ENCODE measurements at regions not wholly inside any gene's neighbourhood (a gene's known extent, or its start where the extent isn't known, plus 50 kb on each side); places are given as distances from the start of the nearest gene placed in this dataset.
A peak's percentile ranks its signal among the peaks of the same experiment; 100 is the strongest.

DNA sequence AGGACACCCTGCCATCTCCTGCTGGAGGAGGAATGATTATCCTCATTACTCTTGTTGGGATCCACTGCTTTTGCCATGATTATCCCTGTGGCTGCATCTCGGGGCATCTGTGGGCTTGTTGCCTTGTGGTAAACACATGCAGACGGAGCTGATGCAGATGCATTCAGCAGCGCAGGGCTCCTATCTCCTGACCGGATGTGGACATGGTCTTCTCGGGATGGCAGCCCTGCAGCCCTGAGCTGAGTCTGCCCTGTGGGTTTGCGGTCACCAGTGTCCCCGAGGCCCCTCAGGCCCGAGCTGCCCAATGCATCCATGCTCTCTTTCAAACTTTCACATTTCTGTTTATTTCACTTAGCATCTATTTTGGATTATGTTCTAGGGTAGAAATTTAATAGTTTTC is 250.4 kb upstream of the IRX1 start:
- TF ChIP-seq, protein P1, sequence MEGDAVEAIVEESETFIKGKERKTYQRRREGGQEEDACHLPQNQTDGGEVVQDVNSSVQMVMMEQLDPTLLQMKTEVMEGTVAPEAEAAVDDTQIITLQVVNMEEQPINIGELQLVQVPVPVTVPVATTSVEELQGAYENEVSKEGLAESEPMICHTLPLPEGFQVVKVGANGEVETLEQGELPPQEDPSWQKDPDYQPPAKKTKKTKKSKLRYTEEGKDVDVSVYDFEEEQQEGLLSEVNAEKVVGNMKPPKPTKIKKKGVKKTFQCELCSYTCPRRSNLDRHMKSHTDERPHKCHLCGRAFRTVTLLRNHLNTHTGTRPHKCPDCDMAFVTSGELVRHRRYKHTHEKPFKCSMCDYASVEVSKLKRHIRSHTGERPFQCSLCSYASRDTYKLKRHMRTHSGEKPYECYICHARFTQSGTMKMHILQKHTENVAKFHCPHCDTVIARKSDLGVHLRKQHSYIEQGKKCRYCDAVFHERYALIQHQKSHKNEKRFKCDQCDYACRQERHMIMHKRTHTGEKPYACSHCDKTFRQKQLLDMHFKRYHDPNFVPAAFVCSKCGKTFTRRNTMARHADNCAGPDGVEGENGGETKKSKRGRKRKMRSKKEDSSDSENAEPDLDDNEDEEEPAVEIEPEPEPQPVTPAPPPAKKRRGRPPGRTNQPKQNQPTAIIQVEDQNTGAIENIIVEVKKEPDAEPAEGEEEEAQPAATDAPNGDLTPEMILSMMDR (IDR thresholded peaks at IDR 0.05), result no peak
- no peaks in the 10 kb centered on the region for H3K4me1 Mint-ChIP-seq (ENCODE audit: unreplicated experiment)

DNA sequence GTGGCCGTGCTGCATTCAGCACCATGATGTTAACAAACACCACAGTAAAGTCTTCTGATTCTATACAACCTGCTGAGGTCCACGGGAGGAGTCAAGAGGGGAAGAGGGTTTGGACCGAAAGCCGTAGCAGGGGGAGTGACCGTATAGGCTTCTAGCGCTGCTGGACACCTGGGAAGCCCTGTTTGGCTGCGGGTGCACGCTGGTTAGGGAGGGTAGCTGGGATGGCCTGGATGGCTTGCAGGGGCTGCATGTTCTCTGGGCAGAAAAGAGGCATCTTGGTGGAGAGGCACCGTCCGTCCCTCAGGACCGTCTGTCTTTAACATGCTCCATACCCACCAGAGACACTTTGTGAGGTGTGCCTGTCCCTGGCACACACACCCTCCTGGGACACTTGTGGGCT is 251.0 kb upstream of the IRX1 start:
- Mint-ChIP-seq H3K27me3 (ENCODE audit: unreplicated experiment) (no peaks in the 10 kb centered on the region), H3K9me3 (ENCODE audit: unreplicated experiment) (peaks cover 39% of the 10 kb centered on the region), H3K27ac (ENCODE audit: unreplicated experiment) (no peak overlapping the region), H3K4me1 (ENCODE audit: unreplicated experiment) (no peaks in the 10 kb centered on the region), H3K36me3 (ENCODE audit: unreplicated experiment) (no peaks in the 10 kb centered on the region), H3K4me3 (ENCODE audit: unreplicated experiment) (no peak overlapping the region)
- DNase-seq (ENCODE audit: extremely low spot score, unreplicated experiment), result no peak
- TF ChIP-seq, protein P1 (IDR thresholded peaks at IDR 0.05), result no peak

More for the DNA sequence above, 250.4 kb upstream of the IRX1 start:
- Mint-ChIP-seq H3K27ac (ENCODE audit: unreplicated experiment) (no peak overlapping the region), H3K27me3 (ENCODE audit: unreplicated experiment) (no peaks in the 10 kb centered on the region), H3K4me3 (ENCODE audit: unreplicated experiment) (no peak overlapping the region), H3K9me3 (ENCODE audit: unreplicated experiment) (peaks cover 45% of the 10 kb centered on the region), H3K36me3 (ENCODE audit: unreplicated experiment) (no peaks in the 10 kb centered on the region)
- peak; percentile 57 for DNase-seq (ENCODE audit: extremely low spot score, unreplicated experiment)

- no peak for DNase-seq (ENCODE audit: extremely low spot score, unreplicated experiment)
- Mint-ChIP-seq H3K4me3 (ENCODE audit: unreplicated experiment) (no peak overlapping the region), H3K27ac (ENCODE audit: unreplicated experiment) (no peak overlapping the region), H3K36me3 (ENCODE audit: unreplicated experiment) (no peaks in the 10 kb centered on the region), H3K4me1 (ENCODE audit: unreplicated experiment) (no peaks in the 10 kb centered on the region), H3K27me3 (ENCODE audit: unreplicated experiment) (no peaks in the 10 kb centered on the region), H3K9me3 (ENCODE audit: unreplicated experiment) (peaks cover 38% of the 10 kb centered on the region)
- TF ChIP-seq, protein P1 (IDR thresholded peaks at IDR 0.05), result no peak
Observed at GRCh38 chr5:3343911-3344310, 251.7 kb upstream of the IRX1 start.

GRCh38 chr5:3343211-3343610 is 252.4 kb upstream of the IRX1 start:
- Mint-ChIP-seq H3K27me3 (ENCODE audit: unreplicated experiment) (no peaks in the 10 kb centered on the region), H3K4me1 (ENCODE audit: unreplicated experiment) (no peaks in the 10 kb centered on the region), H3K9me3 (ENCODE audit: unreplicated experiment) (peaks cover 34% of the 10 kb centered on the region), H3K4me3 (ENCODE audit: unreplicated experiment) (no peak overlapping the region), H3K27ac (ENCODE audit: unreplicated experiment) (no peak overlapping the region), H3K36me3 (ENCODE audit: unreplicated experiment) (no peaks in the 10 kb centered on the region)
- TF ChIP-seq, protein P1 (IDR thresholded peaks at IDR 0.05), result no peak
- no peak for DNase-seq (ENCODE audit: extremely low spot score, unreplicated experiment)

GRCh38 chr5:3342271-3343100 is 253.1 kb upstream of the IRX1 start:
- H3K4me1 Mint-ChIP-seq (ENCODE audit: unreplicated experiment), result no peaks in the 10 kb centered on the region

More at GRCh38 chr5:3342271-3343100, 253.1 kb upstream of the IRX1 start:
- no peak overlapping the region for H3K4me3 Mint-ChIP-seq (ENCODE audit: unreplicated experiment)
- TF ChIP-seq, protein P1 (IDR thresholded peaks at IDR 0.05), result no peak
- no peaks in the 10 kb centered on the region for H3K36me3 Mint-ChIP-seq (ENCODE audit: unreplicated experiment)
- DNase-seq (ENCODE audit: extremely low spot score, unreplicated experiment), result no peak
- H3K27me3 Mint-ChIP-seq (ENCODE audit: unreplicated experiment), result no peaks in the 10 kb centered on the region
- H3K27ac Mint-ChIP-seq (ENCODE audit: unreplicated experiment), result no peak overlapping the region
- H3K9me3 Mint-ChIP-seq (ENCODE audit: unreplicated experiment), result peaks cover 27% of the 10 kb centered on the region
